Fibroblast of skin of scalp (primary cell): ENCODE measurements at regions not wholly inside any gene's neighbourhood (a gene's known extent, or its start where the extent isn't known, plus 50 kb on each side); places are given as distances from the start of the nearest gene placed in this dataset.

Experiments used
- DNase-seq: peaks from one replicate; pipeline ENCODE4 v3.0.0-alpha.2; 2013

DNA sequence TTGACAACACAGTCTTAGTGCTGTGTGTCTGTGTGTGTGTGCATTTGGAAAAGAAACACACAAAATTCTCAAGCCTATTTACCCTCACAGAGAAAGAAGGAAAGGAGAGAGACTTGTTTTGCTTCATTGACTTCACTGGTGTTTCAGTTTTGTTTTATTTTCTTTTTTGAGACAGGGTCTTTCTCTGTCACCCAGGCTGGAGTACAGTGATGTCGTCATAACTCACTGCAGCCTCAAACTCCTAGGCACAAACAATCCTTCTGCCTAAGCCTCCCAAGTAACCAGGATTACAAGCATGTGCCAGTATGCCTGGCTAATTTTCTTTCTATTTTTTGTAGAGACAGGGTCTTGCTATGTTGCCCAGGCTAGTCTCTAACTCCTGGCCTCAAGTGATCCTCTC, 636.9 kb downstream of the TAFA4 start:
- no peak for DNase-seq

DNA sequence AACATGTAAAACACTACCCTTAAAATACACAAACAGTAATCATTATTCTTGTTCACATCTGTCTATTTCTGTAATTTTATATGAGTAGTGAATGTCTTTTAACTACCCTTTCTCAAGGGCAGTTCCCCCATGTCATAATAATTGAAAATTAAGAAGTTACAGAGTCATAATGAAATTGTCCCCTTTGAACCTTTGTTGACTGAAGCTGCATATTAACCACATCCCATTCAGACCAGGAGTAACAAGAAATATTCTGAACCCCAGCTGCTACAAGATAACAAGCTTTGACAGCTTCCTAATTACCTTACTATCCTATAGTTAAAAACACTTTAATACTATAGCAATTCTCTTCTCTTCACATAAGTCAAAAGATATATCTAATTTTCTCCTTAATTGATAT, 635.9 kb upstream of the SUCLG2 start:
- DNase-seq, result no peak

DNA sequence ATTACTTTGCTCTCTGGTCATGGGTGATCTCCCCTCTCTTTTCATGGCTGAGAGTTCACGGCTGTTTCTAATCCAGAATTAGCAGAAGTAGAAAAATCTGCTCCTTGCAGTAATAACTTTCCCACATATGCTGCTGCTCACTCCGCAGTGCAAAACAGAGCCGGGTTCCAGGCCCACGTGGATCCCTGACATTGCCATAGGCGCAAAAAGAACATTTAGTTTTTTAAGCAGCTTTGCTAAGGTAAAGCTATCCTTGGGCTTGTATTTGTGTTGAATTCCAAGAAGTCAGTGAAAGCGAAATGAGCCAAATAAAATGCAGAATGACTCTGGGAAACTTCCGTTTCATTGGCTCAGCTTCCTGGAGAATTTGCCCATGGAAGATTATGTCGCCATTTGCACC, 633.7 kb upstream of the SUCLG2 start:
- no peak for DNase-seq

DNA sequence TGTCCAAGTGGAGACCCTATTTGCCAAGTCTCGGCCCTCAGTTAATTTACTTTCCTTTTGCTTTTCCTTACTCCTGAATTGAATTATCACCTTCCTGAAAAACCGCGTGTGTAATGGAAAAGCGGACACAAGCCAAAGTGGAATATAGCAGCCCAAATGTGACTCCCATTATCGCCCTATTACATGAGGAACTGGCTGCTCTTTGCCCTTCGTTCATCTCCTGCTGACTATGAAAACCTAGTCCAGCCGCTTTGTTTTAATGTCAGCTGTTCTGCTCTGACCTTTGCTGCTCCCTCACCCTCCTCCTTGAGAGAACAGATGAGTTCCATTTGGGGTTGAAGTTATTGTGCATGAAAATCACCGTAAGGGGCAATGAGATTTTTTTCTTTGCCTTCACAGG, 632.7 kb upstream of the SUCLG2 start:
- no peak for DNase-seq

DNA sequence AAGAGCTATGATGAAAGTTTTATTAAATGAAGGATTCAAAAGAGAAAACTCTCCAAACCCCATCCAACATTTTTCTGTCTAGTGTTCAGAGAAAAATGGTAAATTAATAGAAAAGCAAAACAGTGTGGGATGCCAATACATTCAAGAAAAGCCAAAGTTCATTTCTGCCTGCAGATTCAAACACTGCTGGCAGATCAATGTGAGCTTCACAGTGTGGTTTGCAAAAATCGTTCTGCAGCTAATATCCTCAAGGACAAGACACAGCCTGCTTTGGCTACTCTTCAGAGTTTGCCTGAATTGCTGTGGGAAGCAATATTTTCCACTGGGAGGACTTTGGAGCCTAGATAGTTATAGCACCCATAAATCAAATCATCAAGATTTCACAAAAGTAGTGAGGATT, 619.9 kb upstream of the SUCLG2 start:
- DNase-seq, result no peak

DNA sequence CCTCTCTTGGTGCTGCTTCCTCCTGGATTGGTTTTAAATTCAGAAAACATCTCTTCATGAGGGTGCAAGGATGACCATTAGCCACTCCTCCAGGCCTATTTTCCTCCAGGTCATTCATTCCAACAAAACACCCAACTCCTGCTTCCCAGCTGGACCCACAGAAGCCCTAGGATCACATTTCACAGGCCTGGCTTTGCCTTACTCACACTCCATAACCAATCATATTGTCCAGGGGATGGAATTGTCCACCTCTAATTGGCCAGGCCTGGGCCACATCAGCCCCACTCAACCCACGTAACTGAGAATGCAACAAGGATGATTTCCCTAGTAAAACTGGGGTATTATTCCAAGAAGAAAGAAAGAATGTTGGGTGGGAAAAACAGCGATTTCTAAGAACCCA, 616.7 kb upstream of the SUCLG2 start:
- DNase-seq, result no peak

DNA sequence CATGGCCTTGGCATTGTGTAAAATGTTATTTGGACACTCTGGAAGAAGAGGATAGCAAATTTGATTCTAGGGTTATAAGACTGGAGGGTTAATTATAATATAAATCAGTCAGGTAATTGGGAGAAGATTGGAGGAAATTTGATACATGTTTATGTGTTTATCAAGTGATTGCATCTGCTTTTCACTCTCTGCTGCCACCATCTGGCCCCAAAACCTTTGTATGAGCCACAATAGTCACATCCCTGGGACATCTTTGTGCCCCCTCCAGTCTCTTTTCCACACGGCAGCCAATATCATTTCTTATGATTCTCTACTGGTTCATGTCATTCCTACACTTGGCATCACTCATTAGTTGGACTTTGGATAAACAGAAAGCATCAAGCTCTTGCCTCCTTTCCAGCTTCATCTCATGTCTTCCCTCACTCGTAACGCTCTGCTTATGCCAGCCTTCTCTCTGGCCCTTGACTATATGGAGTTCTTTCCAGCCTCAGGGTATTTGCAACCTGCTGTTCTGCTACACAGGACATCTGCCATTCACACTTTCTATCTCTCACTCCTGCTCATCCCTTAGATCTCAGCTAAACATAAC, 602.3 kb upstream of the SUCLG2 start:
- DNase-seq, result no peak

DNA sequence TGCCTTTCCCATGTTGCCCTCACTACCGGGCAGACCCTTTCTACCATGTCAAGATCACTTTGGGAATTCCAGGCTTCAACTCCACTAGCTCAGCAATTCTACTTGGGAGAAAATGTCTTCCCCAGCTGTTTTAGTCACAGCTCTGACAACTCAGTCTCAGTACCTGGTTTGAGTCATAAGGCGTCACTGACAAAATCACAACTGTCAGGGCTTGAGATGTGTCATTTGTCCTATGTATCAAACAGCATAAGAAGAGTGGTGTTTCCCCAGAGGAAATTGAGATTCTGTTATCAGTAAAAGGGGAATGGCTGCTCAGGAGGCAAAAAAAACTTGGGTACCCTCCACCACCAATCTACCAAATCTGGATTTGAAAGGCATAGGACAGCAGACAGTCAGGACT, 594.9 kb upstream of the SUCLG2 start:
- no peak for DNase-seq

DNA sequence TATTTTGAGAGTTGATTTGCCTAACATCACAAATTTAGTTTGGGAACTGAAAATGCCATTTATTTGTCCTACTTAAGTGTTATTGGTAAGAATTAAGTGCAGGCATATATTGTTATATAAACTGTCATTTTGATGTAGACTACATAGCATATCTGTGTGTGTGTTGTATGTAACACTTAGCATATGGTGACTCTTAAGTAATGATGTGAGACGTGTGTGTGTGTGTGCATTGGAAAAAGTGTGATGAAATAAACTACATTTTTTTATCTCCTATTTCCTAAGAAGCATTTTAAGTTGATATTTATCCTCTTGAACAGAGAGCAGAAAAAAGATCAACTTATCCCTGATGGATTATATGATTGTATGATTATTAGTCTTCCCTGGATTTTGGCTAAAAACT, 588.2 kb upstream of the SUCLG2 start:
- no peak for DNase-seq

DNA sequence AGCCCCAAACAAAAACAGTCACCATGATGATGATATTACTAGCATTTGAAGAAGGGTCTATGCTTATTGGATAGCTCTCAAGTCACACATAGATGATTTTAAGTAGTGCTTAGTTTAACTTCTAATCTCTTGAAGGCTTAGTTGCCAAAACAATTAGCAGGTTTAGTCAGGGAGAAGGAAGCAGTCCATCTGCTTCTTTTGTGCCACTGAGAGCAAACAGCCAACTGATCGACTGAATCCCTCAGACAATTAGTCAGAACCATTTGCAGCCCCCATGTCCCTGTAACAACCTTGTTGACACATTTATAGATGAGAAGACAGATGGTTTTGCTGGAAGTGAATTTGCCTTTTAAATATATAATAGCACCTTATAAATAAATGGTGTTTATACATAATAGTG, 585.1 kb upstream of the SUCLG2 start:
- no peak for DNase-seq

DNA sequence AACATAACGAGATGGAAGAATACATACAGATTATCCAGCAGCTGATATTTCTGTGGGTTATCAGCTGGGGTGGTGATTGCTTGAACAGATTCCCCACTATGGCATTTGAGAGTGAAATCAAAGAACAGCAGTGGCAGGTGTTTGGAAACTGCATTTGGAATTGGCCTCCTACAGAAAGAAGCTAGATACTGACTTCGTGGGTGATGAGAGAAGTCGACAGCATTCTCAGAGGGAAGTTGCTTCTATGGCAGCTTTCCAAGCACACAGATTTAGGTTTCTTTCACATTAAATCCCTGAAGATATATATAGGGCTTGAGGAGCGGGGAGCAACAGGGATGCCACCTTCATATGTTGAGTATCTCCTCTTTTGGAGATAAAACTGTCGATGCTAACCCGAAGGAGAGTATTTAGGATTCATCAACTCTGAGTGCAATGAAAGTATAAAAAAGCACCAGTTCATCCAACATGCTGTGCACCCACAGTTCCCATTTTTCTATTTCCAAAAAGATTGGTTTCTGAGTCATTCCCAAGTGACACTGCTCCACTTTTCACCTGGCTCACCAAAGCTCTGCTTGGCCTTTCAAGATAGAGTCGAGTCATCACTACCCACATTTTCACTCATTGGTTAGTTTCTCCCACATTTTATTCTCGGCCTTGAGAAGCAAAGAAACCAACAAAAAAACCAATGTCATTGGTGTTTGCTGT, 579.8 kb upstream of the SUCLG2 start:
- no peak for DNase-seq

DNA sequence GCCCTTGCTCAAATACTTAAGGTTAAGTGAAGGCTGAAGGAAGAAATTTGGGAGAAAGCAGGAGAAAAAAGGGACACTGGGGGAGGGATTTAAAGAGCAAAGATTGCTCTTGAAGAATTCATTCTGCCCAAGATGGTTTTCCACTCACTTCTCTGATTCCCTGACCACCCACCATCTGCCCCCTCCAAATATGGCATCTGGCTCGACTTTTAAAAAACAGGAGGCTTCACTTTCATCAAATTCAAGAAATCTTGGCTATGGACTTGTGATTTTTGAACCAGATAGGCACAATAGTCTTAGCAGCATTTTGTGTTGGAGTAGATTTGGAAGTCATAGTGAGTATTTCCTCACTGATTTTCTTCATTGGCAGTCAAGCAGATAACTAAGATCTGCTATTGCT, 574.4 kb upstream of the SUCLG2 start:
- no peak for DNase-seq

DNA sequence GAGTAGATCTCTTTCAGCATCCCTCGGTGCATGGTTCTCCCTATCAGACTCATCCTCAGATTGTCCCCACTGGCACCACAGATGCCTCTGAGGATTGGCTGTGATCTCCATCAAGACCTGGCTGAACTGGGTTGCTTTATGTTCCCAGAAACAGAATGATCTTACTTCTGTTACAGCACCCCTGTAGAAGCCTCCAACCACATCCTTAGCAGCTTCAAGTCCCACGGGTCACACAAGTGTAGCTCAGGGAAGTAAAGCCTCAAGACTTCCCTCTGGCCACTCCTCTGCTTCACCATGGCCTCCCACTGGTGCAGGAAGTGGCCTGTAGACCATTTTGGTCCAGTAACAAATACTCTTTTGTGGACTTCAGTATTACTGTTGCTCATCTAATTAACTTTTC, 566.4 kb upstream of the SUCLG2 start:
- DNase-seq, result no peak

DNA sequence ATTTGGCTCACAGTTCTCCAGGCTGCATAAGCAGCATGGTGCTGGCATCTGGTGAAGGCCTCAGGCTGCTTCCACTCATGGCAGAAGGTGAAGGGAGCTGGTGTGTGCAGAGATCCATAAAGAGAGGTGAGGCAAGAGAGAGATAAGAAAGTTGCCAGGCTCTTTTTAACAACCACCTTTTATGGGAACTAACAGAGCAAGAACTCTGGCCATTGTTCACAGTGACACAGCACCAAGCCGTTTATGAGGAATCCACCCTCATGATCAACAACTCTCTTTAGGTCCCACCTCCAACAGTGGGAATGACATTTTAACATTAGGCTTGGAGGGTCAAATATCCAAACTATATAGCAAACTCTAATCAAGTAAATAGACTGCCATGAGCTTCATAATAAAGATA, 557.2 kb upstream of the SUCLG2 start:
- no peak for DNase-seq

DNA sequence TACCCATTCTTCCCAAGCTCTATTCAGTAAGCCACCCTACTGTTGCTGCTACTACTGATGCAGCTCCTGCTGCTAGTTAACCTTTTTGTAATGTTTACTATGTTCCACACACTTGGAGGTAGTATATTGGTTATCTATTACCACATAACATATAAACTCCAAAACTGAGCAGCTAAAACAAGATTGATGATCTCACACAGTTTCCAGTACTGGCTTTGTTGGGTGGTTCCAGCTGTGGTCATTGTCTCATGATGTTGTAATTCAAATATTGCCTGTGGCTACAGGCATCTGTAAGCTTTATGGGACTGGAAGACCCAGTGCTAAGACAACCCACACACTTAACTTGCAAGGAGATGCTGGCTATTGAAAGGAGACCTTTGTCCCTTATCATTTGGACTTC, 556.2 kb upstream of the SUCLG2 start:
- DNase-seq, result no peak

DNA sequence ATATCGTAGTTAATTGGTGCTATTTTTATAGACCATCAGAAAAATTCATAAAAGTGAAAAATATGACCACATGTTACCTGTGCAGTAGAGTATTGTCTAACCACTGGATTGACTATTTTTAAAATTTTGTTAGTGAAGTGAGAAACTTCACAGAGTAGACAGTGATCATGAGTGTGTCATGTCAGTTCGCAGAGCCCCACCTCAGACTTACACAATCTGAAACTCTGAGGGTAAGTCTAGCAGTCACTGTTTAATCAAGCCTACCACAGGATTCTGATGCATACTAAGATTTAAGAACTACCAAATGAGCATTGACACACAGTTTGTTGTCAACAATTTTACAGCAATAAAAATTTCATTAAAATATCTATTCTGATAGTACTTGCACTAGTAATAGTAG, 552.9 kb upstream of the SUCLG2 start:
- DNase-seq, result no peak

DNA sequence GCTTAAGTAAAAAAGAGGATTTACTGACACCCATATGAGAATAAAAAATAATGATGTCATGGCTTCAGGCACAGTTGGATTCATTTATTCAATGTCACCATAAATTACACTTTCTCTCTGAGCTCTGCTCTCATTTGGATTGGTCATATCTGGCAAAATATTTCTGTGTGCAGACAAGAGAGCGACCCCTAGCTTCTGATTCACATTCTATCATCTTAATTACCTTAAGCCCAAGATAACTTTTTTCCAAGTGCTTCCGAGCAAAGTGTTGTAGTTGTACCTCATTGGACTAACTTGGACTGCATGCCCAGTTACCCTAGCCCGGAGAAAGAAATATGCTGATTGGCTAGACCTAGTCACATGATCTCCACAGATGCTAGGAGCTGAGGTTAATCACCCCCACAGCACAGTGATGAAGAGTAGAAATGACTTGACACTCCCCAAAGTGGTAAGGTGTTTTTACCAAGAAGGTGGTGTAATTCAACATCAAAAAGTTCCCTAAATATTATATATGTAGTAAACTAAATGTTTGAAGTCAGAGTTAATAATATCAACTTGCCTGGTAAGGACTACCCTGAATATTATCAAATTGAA, 552.2 kb upstream of the SUCLG2 start:
- no peak for DNase-seq

DNA sequence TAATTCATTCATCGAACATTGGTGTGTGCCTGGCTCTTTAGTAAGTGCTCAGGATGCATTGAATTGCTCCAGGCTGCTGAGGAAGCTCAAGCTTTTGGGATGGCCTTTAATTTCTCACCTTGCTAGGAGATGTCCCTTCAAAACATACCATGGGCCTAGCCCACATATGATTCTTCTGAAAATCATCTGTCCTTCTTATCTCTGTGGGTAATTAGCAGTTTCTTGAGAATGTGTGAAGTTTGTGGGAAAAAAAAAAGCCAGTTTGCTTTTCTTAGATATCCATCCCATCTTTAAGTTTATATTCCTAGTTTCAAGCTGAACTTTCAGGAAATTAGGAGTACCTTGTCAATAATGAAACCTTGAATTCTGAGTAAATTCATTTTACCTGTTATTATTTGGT, 532.3 kb upstream of the SUCLG2 start:
- no peak for DNase-seq

DNA sequence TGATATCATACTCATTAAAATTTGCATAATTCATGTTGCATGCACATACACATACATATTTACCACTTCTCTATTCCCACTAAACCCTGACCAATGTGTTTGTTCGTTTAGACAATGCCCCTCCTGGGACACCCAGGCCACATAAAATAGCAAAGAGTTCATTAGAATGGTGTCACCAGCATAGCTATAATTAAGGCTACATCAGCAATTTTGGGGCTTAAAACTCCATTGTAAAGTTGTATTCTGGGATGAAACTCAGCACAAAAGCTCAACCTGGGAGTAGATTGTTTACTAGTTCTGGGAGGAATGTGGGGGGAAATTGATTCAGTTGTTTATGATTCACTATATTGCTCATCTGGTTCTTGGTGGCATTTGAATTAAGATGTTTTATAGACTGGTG, 522.2 kb upstream of the SUCLG2 start:
- DNase-seq, result no peak

DNA sequence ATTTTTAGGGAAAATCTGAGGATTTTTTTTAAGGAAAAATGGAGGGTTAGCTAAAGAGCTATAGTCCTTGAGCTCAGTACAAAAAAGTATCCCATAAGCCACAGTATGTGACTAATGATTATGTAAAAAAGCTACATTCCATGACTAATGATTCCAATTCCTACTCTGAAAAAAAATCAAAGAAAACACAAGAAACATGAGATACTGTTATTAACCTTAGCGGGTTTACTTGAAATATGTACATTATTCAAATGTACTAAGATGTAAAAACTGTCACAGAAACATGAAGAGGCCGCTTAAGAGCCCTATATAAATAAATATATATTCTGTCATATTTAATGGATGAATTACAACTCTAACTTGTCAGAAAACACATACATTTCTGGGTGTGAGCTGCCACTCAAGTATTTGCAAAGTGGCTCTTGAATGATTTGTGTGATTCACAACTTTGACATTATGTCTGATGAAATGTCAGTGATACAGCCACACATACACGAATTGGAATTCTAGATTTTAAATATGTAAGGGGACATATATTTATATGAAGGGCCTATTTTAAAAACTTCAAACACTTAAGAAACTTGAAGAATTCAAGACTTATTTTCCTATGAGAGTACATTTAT, 518.7 kb upstream of the SUCLG2 start:
- DNase-seq, result no peak

DNA sequence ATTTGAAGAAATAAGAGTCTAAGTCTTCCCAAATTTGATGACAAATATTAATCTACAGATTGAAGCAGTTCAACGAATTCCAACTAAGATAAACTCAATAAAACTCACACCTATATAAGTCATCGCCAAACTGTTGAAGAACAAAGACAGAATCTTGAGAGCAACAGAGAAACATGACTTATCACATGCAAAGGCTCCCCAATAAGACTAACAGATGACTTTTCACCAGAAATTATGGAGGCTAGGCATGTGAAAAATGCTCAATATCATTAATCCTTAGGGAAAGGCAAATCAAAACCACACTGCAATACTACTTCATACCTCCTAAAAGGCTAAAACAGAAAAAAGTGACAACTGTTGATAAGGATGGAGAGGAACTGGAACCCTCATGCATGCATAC, 517.6 kb upstream of the SUCLG2 start:
- DNase-seq, result no peak

DNA sequence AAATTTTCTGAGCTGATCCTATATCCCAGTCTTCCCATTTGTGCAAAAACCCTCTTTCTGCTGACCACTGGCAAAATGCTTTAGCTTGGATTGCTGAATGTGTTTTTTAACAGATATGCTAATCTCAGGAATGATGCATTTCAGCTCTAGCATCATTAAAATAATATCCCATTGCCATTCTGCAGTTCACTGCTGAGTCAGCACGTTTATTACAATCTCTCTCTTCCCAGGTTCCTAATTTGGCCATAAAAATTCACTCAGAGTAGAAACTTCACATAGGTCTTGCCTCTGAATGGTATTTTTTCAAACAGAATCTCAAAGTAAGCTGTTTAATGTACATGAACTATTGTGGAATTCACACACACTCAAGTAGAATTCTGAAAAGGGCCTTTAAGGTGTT, 509.6 kb upstream of the SUCLG2 start:
- no peak for DNase-seq

DNA sequence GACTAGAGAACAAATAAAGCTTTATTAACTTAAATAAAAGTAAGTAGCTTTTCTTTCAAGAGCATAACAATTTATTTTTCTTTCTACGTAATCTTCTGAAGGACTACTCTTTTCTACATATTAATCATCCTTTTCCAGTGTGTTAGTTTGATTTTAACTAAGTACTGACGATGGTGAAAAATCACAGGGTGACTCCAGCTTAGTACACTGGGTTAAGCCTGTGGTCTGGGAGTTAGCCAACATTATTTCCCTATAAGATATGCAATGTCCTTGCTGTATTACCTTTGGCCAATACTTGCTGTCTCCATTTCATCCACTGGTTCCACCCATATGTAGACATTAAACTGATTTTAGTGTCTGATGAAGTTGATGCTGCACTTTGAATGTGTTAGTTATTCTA, 508.6 kb upstream of the SUCLG2 start:
- no peak for DNase-seq

DNA sequence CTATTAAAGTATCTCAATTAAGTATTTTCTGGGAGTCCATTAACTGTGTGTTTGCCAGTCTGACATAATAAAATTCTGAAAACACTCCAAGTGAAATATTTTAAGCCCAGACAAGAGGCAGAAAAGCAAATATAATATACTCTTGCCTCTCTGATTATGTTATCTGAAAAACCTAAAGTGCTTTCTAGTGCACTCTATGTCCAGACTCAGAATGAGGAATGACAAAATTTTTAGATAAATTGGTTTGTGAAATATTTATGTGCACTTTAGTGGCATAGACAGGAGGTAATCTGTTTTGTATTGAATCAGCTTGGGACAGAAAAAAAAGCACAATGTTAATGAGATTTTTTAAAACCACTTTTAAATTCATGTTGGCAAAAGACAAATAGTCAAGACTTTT, 508.2 kb upstream of the SUCLG2 start:
- DNase-seq, result no peak
